Mesenchymal stem cell (in vitro differentiated cells and primary cell): ENCODE measurements at regions not wholly inside any gene's neighbourhood (a gene's known extent, or its start where the extent isn't known, plus 50 kb on each side); places are given as distances from the start of the nearest gene placed in this dataset.
"Not testable (repeated sequence)": the region's sequence is repeated elsewhere in the genome, so short reads cannot be mapped to it uniquely, and the experiment has no call there.

Experiments
- DNase-seq: peaks from one replicate; pipeline ENCODE4 v3.0.0-alpha.2; 2013
- H2AFZ ChIP-seq: one replicate; pipeline ENCODE4 v1.6.1; 2013; ENCODE audit warnings: low read depth, mild to moderate bottlenecking, control low read depth, inconsistent platforms, low read length, moderate library complexity
- H2AK5ac ChIP-seq: 2 replicates; pipeline ENCODE4 v1.6.1; 2013; ENCODE audit warnings: low read length, moderate library complexity, mild to moderate bottlenecking, inconsistent platforms; ENCODE audit not compliant: severe bottlenecking
- H2BK120ac ChIP-seq: one replicate; pipeline ENCODE4 v1.6.1; 2013; ENCODE audit warnings: low read depth, mild to moderate bottlenecking, inconsistent platforms, low read length, moderate library complexity
- H2BK12ac ChIP-seq, 2 experiments: one replicate each; pipeline ENCODE4 v1.6.1; 2013; ENCODE audit warnings: inconsistent platforms in 2 of 2, low read length in 2 of 2, mild to moderate bottlenecking in 2 of 2, moderate library complexity in 2 of 2, control low read depth in 1 of 2
- H2BK15ac ChIP-seq: one replicate; pipeline ENCODE4 v1.6.1; 2013; ENCODE audit warnings: mild to moderate bottlenecking, low read depth, inconsistent platforms; ENCODE audit not compliant: poor library complexity, severe bottlenecking
- H2BK5ac ChIP-seq: 2 replicates; pipeline ENCODE4 v1.6.1; 2013; ENCODE audit warnings: low read depth, mild to moderate bottlenecking, low read length, control low read depth, inconsistent platforms; ENCODE audit not compliant: poor library complexity, severe bottlenecking
- H3K14ac ChIP-seq, 2 experiments: one replicate each; pipeline ENCODE4 v1.6.1; 2013; ENCODE audit warnings: inconsistent platforms in 2 of 2, low read length in 2 of 2, control low read depth in 1 of 2, mild to moderate bottlenecking in 1 of 2, moderate library complexity in 1 of 2
- H3K18ac ChIP-seq, 2 experiments: one replicate each; pipeline ENCODE4 v1.6.1; 2013; ENCODE audit warnings: inconsistent platforms in 2 of 2, low read length in 2 of 2, control low read depth in 1 of 2, low read depth in 1 of 2, mild to moderate bottlenecking in 1 of 2
- H3K23ac ChIP-seq, 2 experiments: one replicate each; pipeline ENCODE4 v1.6.1; 2013; ENCODE audit warnings: inconsistent platforms in 2 of 2, low read length in 2 of 2, mild to moderate bottlenecking in 2 of 2, moderate library complexity in 2 of 2, control low read depth in 1 of 2
- H3K27ac ChIP-seq: 2 replicates; pipeline ENCODE4 v1.5.1; 2013; ENCODE audit warnings: mild to moderate bottlenecking, moderate library complexity, low read length, control low read depth, inconsistent platforms; ENCODE audit not compliant: poor library complexity, severe bottlenecking
- H3K27me3 ChIP-seq, 2 experiments: 2 replicates each; pipeline versions ENCODE4 v1.6.1 to v1.7.0; 2013; ENCODE audit warnings: low read length in 2 of 2, mild to moderate bottlenecking in 2 of 2, moderate library complexity in 2 of 2, control low read depth in 1 of 2, inconsistent platforms in 1 of 2; ENCODE audit not compliant: control insufficient read depth in 1 of 2, insufficient read depth in 1 of 2
- H3K36me3 ChIP-seq, 2 experiments: 2 replicates each; pipeline versions ENCODE4 v1.6.1 to v1.7.0; 2013; ENCODE audit warnings: low read length in 2 of 2, control low read depth in 1 of 2, inconsistent platforms in 1 of 2, low read depth in 1 of 2, mild to moderate bottlenecking in 1 of 2; ENCODE audit not compliant: insufficient read depth in 2 of 2, control insufficient read depth in 1 of 2
- H3K4ac ChIP-seq, 2 experiments: one replicate each; pipeline ENCODE4 v1.6.1; 2013; ENCODE audit warnings: inconsistent platforms in 2 of 2, low read length in 2 of 2, mild to moderate bottlenecking in 2 of 2, moderate library complexity in 2 of 2, control low read depth in 1 of 2, low read depth in 1 of 2
- H3K4me1 ChIP-seq: 2 replicates; pipeline ENCODE4 v1.6.1; 2013; ENCODE audit warnings: low read depth, low read length, control low read depth; ENCODE audit not compliant: control insufficient read depth, insufficient read depth
- H3K4me2 ChIP-seq: 2 replicates; pipeline ENCODE4 v1.6.1; 2013; ENCODE audit warnings: low read length, mild to moderate bottlenecking, inconsistent platforms; ENCODE audit not compliant: poor library complexity, severe bottlenecking
- H3K4me3 ChIP-seq, 2 experiments: 2 replicates each; pipeline versions ENCODE4 v1.5.1 to v1.7.0; 2013; ENCODE audit warnings: low read length in 2 of 2, mild to moderate bottlenecking in 2 of 2, control low read depth in 1 of 2, low read depth in 1 of 2; ENCODE audit not compliant: insufficient read depth in 1 of 2
- H3K79me1 ChIP-seq: replicated peaks from 2 replicates; pipeline ENCODE4 v1.6.1; 2013; ENCODE audit warnings: mild to moderate bottlenecking, control low read depth, low read length, inconsistent platforms; ENCODE audit not compliant: poor library complexity, severe bottlenecking
- H3K9ac ChIP-seq: 2 replicates; pipeline ENCODE4 v1.7.0; 2013; ENCODE audit warnings: mild to moderate bottlenecking, low read length, moderate library complexity
- H3K9me3 ChIP-seq: 2 replicates; pipeline ENCODE4 v1.7.0; 2013; ENCODE audit warnings: mild to moderate bottlenecking, low read length; ENCODE audit not compliant: control insufficient read depth
- H4K8ac ChIP-seq: one replicate; pipeline ENCODE4 v1.6.1; 2013; ENCODE audit warnings: inconsistent platforms, mild to moderate bottlenecking, low read length, moderate library complexity
- H4K91ac ChIP-seq: one replicate; pipeline ENCODE4 v1.6.1; 2013; ENCODE audit warnings: mild to moderate bottlenecking, low read length, inconsistent platforms
- WGBS: methylation state at CpG from one replicate; pipeline ENCODE4 v1.1.7; 2013; ENCODE audit warnings: mixed read lengths; 5-methylcytosine and 5-hydroxymethylcytosine counted together

GRCh38 chr7:121739465-121739864 is 133.5 kb upstream of the PTPRZ1 start:
- Histone ChIP-seq H2AK5ac (no peak overlapping the region), H3K27ac (no peak overlapping the region), H4K91ac (no peak overlapping the region), H3K9me3 (no peaks in the 10 kb centered on the region), H3K36me3 (no peaks in the 10 kb centered on the region), H2BK120ac (no peak overlapping the region), H2AFZ (no peak overlapping the region), H3K4me1 (no peaks in the 10 kb centered on the region), H2BK5ac (no peak overlapping the region), H4K8ac (no peak overlapping the region), H3K4me2 (no peak overlapping the region), H3K4me3 (no peak overlapping the region), H3K79me1 (no peaks in the 10 kb centered on the region), H3K18ac (no peak overlapping the region), H3K14ac (no peak overlapping the region), H2BK12ac (no peak overlapping the region), H3K4ac (no peak overlapping the region), H3K27me3 (no peaks in the 10 kb centered on the region), H3K23ac (no peak overlapping the region), H3K9ac (no peak overlapping the region), H2BK15ac (no peak overlapping the region)
- 65% methylated on average over 2 of the region's 3 CpGs for WGBS
- no peak for DNase-seq

- Histone ChIP-seq H3K4me2 (no peak overlapping the region), H3K4me3 (no peak overlapping the region), H3K27ac (no peak overlapping the region), H3K4me1 (no peaks in the 10 kb centered on the region), H3K79me1 (no peaks in the 10 kb centered on the region), H2BK15ac (no peak overlapping the region), H3K9ac (no peak overlapping the region), H3K14ac (no peak overlapping the region), H2BK120ac (no peak overlapping the region), H4K8ac (no peak overlapping the region), H3K36me3 (no peaks in the 10 kb centered on the region), H3K4ac (no peak overlapping the region), H2BK12ac (no peak overlapping the region), H2AFZ (no peak overlapping the region), H3K27me3 (no peaks in the 10 kb centered on the region), H3K9me3 (peaks cover 50% of the 10 kb centered on the region), H4K91ac (no peak overlapping the region), H3K18ac (no peak overlapping the region), H2AK5ac (no peak overlapping the region), H2BK5ac (no peak overlapping the region), H3K23ac (no peak overlapping the region)
- DNase-seq = no peak
Measured at GRCh38 chr7:121730869-121731268, 142.1 kb upstream of the PTPRZ1 start.

- H3K4me1 ChIP-seq = no peaks in the 10 kb centered on the region
- no peak overlapping the region for H3K4me3 ChIP-seq
- no peaks in the 10 kb centered on the region for H3K79me1 ChIP-seq
- H3K9ac ChIP-seq = no peak overlapping the region
- no peak overlapping the region for H3K4me2 ChIP-seq
- H2BK15ac ChIP-seq = no peak overlapping the region
- H3K27ac ChIP-seq = no peak overlapping the region
- H3K18ac ChIP-seq = no peak overlapping the region
- no peak overlapping the region for H2BK5ac ChIP-seq
- H3K14ac ChIP-seq = no peak overlapping the region
- H3K23ac ChIP-seq = no peak overlapping the region
- no peak overlapping the region for H2BK120ac ChIP-seq
- no peak overlapping the region for H4K8ac ChIP-seq
- DNase-seq = no peak
- no peak overlapping the region for H3K4ac ChIP-seq
- H3K27me3 ChIP-seq = no peaks in the 10 kb centered on the region
- H3K9me3 ChIP-seq = no peaks in the 10 kb centered on the region
- H3K36me3 ChIP-seq = no peaks in the 10 kb centered on the region
- no peak overlapping the region for H2AFZ ChIP-seq
- no peak overlapping the region for H4K91ac ChIP-seq
- H2BK12ac ChIP-seq = no peak overlapping the region
- WGBS = 64% methylated on average over 2 of the region's 3 CpGs
- H2AK5ac ChIP-seq = no peak overlapping the region
Measured at GRCh38 chr7:121714559-121715303, 158.2 kb upstream of the PTPRZ1 start.

GRCh38 chr7:121712961-121713360 is 160.0 kb upstream of the PTPRZ1 start:
- H3K14ac ChIP-seq, H2AK5ac ChIP-seq, H3K4me1 ChIP-seq, H3K4ac ChIP-seq, DNase-seq, H2BK12ac ChIP-seq, H2BK15ac ChIP-seq, H3K79me1 ChIP-seq, H3K36me3 ChIP-seq, H3K18ac ChIP-seq, H3K9me3 ChIP-seq, H4K8ac ChIP-seq, H3K9ac ChIP-seq, H2BK5ac ChIP-seq, H3K4me2 ChIP-seq, H2BK120ac ChIP-seq, H3K23ac ChIP-seq, H3K27ac ChIP-seq, H2AFZ ChIP-seq, H3K4me3 ChIP-seq, H3K27me3 ChIP-seq, H4K91ac ChIP-seq: not testable (repeated sequence)
- 58% methylated on average over 3 of the region's 5 CpGs for WGBS
